CD4-positive, alpha-beta T cell treated with Interleukin-4 for 4 hours (primary cell): ENCODE measurements at regions not wholly inside any gene's neighbourhood (a gene's known extent, or its start where the extent isn't known, plus 50 kb on each side); places are given as distances from the start of the nearest gene placed in this dataset.

ENCODE experiments used
- DNase-seq: peaks from one replicate; pipeline ENCODE4 v3.0.0-alpha.2; 2020

- DNase-seq: no peak
Measured at GRCh38 chr3:107251819-107252218, 125.4 kb upstream of the CCDC54 start.

DNA sequence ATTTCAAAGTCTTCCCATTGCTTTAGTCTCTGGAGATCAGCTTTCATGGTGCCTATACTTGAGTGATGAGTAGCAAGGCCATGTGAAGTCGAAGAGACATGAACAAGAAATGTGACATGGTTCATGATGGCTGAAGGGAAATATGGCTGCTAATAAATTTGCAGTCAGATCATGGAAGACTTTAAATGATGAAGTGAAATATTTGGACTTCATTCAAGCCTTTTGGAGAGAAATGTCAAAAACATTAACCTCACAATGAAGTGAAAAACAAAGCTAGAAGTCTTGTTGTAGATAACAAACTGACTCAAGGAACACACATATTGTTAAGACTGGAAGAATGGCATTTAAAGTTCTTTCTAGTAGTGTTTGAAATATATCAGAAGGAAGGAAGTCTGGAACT is 120.3 kb upstream of the CCDC54 start:
- no peak for DNase-seq

- DNase-seq: no peak
Measured at GRCh38 chr3:107258300-107258699, 118.9 kb upstream of the CCDC54 start.

DNA sequence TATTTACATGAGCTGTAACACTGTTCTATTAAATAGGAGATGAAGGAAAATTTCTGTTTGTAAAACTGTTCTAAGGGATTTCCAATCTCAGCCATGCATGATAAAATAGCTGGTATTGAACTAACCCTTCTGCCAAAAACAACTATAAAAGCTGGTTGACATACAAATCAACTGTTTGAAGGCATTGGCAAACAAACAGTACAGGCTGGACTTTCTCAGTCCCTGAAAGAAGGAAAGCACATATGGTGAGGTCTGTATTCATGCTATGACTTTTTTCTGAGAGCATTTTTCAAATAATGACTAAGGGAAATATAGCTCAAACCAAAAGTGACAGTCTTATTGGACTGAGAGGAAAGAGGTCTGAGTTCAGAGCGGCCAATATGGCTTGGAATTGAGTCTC is 117.0 kb upstream of the CCDC54 start:
- DNase-seq: no peak

GRCh38 chr3:107263269-107264021 is 113.8 kb upstream of the CCDC54 start:
- DNase-seq: no peak

GRCh38 chr3:107264888-107265287 is 112.4 kb upstream of the CCDC54 start:
- no peak for DNase-seq

GRCh38 chr3:107265526-107265925 is 111.7 kb upstream of the CCDC54 start:
- DNase-seq: no peak

- no peak for DNase-seq
Measured at GRCh38 chr3:107268469-107268868, 108.8 kb upstream of the CCDC54 start.

- DNase-seq: no peak
Measured at GRCh38 chr3:107269136-107269535, 108.1 kb upstream of the CCDC54 start.

- no peak for DNase-seq
Measured at GRCh38 chr3:107271787-107272387, 105.4 kb upstream of the CCDC54 start.

DNA sequence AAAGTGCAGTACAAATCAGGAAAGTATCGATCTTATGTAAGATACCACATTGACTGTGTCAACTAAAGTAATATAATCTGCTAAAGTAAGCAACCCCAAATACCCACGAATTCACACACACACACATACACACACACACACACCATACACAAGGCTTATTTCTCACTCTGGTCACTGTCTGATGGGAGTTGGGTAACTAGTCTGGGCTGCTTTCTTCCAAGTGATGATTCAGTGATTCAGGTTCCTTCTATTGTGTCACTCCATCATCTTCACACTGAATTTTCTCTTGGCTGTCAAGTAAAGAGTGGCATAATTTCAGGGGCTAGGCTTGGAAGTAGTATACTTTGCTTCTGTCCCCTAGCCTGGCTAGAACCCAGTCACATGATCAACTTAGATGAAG is 104.8 kb upstream of the CCDC54 start:
- no peak for DNase-seq

DNA sequence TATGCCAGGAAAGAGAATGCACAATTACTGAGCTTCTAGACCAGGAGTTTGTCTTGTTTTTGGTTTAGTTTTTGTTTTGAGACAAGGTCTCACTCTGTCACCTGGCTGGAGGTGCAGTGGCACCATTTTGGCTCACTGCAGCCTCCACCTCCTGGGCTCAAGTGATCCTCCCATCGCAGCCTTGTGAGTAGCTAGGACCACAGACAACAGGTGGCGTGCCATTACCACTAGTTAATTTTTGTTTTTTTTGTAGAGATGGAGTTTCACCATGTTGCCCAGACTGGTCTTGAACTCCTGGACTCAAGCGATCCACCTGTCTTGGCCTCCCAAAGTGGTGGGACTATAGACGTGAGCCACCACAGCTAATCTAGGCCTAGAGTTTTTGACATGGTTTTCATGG is 104.4 kb upstream of the CCDC54 start:
- no peak for DNase-seq

DNA sequence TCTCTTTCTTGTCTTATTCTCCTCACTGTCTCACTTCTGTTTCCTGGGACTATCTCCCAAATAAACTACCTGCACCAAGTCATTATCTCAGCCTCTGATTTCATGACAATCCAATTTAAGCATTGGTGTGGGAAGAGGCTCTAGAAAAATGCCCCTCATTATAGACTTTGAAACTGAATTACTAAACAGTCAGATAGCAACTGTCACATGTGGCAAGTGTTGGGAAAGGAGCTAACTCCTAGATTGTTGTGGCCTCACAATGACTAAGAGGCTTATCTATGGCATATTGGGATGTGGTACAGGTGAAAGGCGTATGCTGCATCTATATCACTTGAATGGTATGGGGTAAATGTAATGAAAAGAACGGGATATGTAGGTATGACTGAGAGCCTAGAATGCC is 103.5 kb upstream of the CCDC54 start:
- DNase-seq: no peak

- DNase-seq: no peak
Measured at GRCh38 chr3:107275511-107275910, 101.7 kb upstream of the CCDC54 start.

DNA sequence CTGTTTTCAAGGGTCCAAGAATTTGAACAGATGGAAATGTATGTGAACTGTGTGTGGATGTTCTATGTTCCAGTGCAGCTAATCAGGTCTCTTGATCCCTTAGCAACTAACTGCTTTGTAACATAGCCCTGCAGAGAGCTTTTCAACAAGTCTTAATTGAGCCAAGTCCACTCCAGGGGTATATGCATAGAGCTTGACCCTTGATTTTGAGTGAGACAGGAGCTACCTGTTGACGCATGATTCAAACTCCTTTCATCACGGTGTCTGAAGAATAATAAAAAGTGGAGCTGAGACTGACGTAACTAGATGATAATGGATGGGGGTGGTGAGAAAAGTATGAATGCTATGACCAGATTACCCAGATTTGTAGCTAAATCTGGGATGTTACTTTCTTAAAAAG is 93.3 kb upstream of the CCDC54 start:
- DNase-seq: no peak

DNA sequence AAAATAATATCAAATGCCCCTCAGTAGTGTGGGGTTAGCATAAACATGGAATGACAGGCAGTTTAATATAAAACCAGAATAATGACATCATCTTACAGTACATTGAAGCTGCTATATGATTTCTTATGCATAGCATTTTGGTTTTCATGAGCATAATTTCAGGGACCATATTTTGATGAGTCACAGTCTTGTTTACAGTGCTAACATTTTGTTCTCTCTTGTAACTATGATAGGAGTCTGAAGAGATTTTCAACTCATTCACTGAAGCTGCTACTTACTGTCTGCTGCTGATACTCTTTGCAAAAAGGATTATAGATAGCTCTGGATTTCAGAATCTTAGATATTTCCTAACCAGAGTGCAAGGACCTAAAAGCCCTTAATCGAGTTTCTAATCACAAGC is 92.6 kb upstream of the CCDC54 start:
- DNase-seq: no peak

DNA sequence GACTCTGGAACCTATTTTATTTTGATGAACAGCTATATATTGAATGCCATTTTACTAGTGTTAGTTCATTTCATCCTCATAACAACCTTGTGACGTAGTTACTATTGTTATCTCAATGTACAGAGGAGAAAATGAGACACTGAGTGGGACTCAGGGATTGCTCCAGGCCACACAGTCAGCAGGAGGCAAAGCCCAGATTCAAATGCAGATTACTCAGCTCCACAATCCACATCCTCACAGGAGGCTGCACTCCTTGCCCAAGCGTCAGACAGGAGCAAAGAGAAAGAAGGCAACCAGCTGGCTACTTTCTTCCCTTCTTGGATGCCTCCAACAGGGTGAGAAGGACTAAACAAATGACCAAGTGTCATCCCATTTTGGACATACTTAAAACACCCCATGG is 92.0 kb upstream of the CCDC54 start:
- no peak for DNase-seq

- DNase-seq: no peak
Measured at GRCh38 chr3:107289354-107289753, 87.9 kb upstream of the CCDC54 start.

DNA sequence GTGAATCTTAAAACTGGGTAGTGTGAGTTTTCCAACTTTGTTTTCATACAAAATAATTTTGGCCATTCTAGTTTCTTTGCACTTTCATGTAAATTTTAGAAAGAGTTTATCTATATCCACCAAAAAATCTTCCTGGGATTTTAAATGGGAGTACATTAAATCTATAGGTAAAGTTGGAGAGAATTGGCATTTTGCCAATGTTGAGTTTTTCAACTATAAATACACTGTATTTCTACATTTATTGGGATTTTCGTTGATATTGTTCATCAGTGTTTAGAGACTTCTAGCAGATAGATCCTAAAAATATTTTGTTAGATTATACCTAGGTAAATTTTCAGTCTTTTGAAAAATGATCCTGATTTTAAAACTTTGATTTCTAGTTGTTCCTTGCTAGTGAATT is 83.1 kb upstream of the CCDC54 start:
- DNase-seq: no peak

- DNase-seq: no peak
Measured at GRCh38 chr3:107297597-107297996, 79.6 kb upstream of the CCDC54 start.

- no peak for DNase-seq
Measured at GRCh38 chr3:107307205-107307604, 70.0 kb upstream of the CCDC54 start.

- no peak for DNase-seq
Measured at GRCh38 chr3:107308716-107309115, 68.5 kb upstream of the CCDC54 start.

DNA sequence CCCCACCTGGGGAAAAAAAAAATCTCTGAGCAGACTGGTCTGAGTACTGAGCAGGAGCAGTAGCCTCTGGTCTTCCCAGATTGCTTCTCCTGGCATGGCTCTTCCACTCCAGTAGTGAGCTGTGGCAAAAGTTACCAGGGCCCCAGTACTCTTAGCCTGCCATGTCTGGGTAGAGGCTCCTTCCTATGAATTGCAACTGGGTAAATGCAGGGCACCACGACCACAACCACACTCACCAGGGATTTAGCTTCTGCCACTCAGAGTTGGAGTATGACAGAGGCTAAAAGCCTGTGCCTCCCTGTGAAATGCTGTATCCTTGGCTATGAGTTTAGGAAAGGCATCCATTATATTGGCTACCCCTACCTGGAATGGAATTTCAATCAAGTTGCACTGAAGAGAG is 67.9 kb upstream of the CCDC54 start:
- DNase-seq: no peak

DNA sequence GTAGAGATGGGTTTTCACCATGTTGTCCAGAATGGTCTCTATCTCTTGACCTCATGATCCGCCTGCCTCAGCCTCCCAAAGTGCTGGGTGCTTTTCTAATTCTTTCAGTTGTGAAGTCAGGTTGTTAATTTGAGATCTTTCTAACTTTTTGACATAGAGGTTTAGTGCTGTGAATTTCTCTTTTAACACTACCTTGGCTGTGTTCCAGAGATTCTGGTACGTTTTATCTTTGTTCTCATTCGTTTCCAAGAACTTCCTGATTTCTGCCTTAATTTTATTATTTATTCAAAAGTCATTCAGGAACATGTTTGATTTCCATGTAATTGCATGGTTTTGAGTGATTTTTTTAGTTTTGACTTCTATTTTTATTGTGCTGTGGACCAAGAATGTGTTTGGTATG is 63.5 kb upstream of the CCDC54 start:
- DNase-seq: no peak

- no peak for DNase-seq
Measured at GRCh38 chr3:107315141-107315540, 62.1 kb upstream of the CCDC54 start.
